ENCODE measurements at regions not wholly inside any gene's neighbourhood (a gene's known extent, or its start where the extent isn't known, plus 50 kb on each side); places are given as distances from the start of the nearest gene placed in this dataset.
"Not testable (repeated sequence)": the region's sequence is repeated elsewhere in the genome, so short reads cannot be mapped to it uniquely, and the experiment has no call there.

- H3K36me3 ChIP-seq (ENCODE audit: control insufficient read depth in 2 of 3, insufficient read depth in 3 of 3, low read length in 3 of 3); DNase-seq; H3K4me3 ChIP-seq (ENCODE audit: low read length in 3 of 3); H3K9me3 ChIP-seq (ENCODE audit: control insufficient read depth in 2 of 3, insufficient read depth in 1 of 3, low read length in 3 of 3); H3K4me1 ChIP-seq (ENCODE audit: control insufficient read depth in 2 of 3, insufficient read depth in 2 of 3, low read depth in 1 of 3, low read length in 3 of 3); intact Hi-C loops (cut with DNase I); H3K9ac ChIP-seq (ENCODE audit: low read length in 3 of 3); FAIRE-seq; H3K27ac ChIP-seq (ENCODE audit: low read depth in 2 of 2, low read length in 2 of 2); H3K27me3 ChIP-seq (ENCODE audit: control insufficient read depth, insufficient read depth, low read length): not testable (repeated sequence)
Measured at GRCh38 chr9:67248967-67249366, 256.6 kb upstream of the SPATA31A3 start.

- H3K9ac ChIP-seq (ENCODE audit: low read length in 3 of 3); H3K27me3 ChIP-seq (ENCODE audit: control insufficient read depth, insufficient read depth, low read length); H3K36me3 ChIP-seq (ENCODE audit: control insufficient read depth in 2 of 3, insufficient read depth in 3 of 3, low read length in 3 of 3); intact Hi-C loops (cut with DNase I); H3K4me1 ChIP-seq (ENCODE audit: control insufficient read depth in 2 of 3, insufficient read depth in 2 of 3, low read depth in 1 of 3, low read length in 3 of 3); H3K4me3 ChIP-seq (ENCODE audit: low read length in 3 of 3); H3K27ac ChIP-seq (ENCODE audit: low read depth in 2 of 2, low read length in 2 of 2); H3K9me3 ChIP-seq (ENCODE audit: control insufficient read depth in 2 of 3, insufficient read depth in 1 of 3, low read length in 3 of 3); FAIRE-seq: not testable (repeated sequence)
- DNase-seq, result peak in 1 of 5 donors; percentile 43
Measured at GRCh38 chr9:67212073-67212472, 219.7 kb upstream of the SPATA31A3 start.

- H3K4me3 ChIP-seq (ENCODE audit: low read length in 3 of 3); DNase-seq; intact Hi-C loops (cut with DNase I); H3K9me3 ChIP-seq (ENCODE audit: control insufficient read depth in 2 of 3, insufficient read depth in 1 of 3, low read length in 3 of 3); H3K36me3 ChIP-seq (ENCODE audit: control insufficient read depth in 2 of 3, insufficient read depth in 3 of 3, low read length in 3 of 3); H3K27ac ChIP-seq (ENCODE audit: low read depth in 2 of 2, low read length in 2 of 2); H3K27me3 ChIP-seq (ENCODE audit: control insufficient read depth, insufficient read depth, low read length); H3K9ac ChIP-seq (ENCODE audit: low read length in 3 of 3); H3K4me1 ChIP-seq (ENCODE audit: control insufficient read depth in 2 of 3, insufficient read depth in 2 of 3, low read depth in 1 of 3, low read length in 3 of 3); FAIRE-seq: not testable (repeated sequence)
Measured at GRCh38 chr9:67210842-67211241, 218.5 kb upstream of the SPATA31A3 start.

- H3K4me1 ChIP-seq (ENCODE audit: control insufficient read depth in 2 of 3, insufficient read depth in 2 of 3, low read depth in 1 of 3, low read length in 3 of 3); DNase-seq; FAIRE-seq; H3K9me3 ChIP-seq (ENCODE audit: control insufficient read depth in 2 of 3, insufficient read depth in 1 of 3, low read length in 3 of 3); H3K9ac ChIP-seq (ENCODE audit: low read length in 3 of 3); H3K4me3 ChIP-seq (ENCODE audit: low read length in 3 of 3); H3K27me3 ChIP-seq (ENCODE audit: control insufficient read depth, insufficient read depth, low read length); H3K36me3 ChIP-seq (ENCODE audit: control insufficient read depth in 2 of 3, insufficient read depth in 3 of 3, low read length in 3 of 3); intact Hi-C loops (cut with DNase I); H3K27ac ChIP-seq (ENCODE audit: low read depth in 2 of 2, low read length in 2 of 2): not testable (repeated sequence)
Measured at GRCh38 chr9:67208831-67209437, 216.6 kb upstream of the SPATA31A3 start.

- H3K4me3 ChIP-seq (ENCODE audit: low read length in 3 of 3); H3K27me3 ChIP-seq (ENCODE audit: control insufficient read depth, insufficient read depth, low read length); H3K9ac ChIP-seq (ENCODE audit: low read length in 3 of 3); H3K4me1 ChIP-seq (ENCODE audit: control insufficient read depth in 2 of 3, insufficient read depth in 2 of 3, low read depth in 1 of 3, low read length in 3 of 3); intact Hi-C loops (cut with DNase I); H3K27ac ChIP-seq (ENCODE audit: low read depth in 2 of 2, low read length in 2 of 2); FAIRE-seq; DNase-seq; H3K36me3 ChIP-seq (ENCODE audit: control insufficient read depth in 2 of 3, insufficient read depth in 3 of 3, low read length in 3 of 3); H3K9me3 ChIP-seq (ENCODE audit: control insufficient read depth in 2 of 3, insufficient read depth in 1 of 3, low read length in 3 of 3): not testable (repeated sequence)
Measured at GRCh38 chr9:67196135-67196534, 203.8 kb upstream of the SPATA31A3 start.

- H3K4me3 ChIP-seq (ENCODE audit: low read length in 3 of 3); intact Hi-C loops (cut with DNase I); H3K4me1 ChIP-seq (ENCODE audit: control insufficient read depth in 2 of 3, insufficient read depth in 2 of 3, low read depth in 1 of 3, low read length in 3 of 3); H3K9me3 ChIP-seq (ENCODE audit: control insufficient read depth in 2 of 3, insufficient read depth in 1 of 3, low read length in 3 of 3); H3K36me3 ChIP-seq (ENCODE audit: control insufficient read depth in 2 of 3, insufficient read depth in 3 of 3, low read length in 3 of 3); H3K27me3 ChIP-seq (ENCODE audit: control insufficient read depth, insufficient read depth, low read length); H3K9ac ChIP-seq (ENCODE audit: low read length in 3 of 3); H3K27ac ChIP-seq (ENCODE audit: low read depth in 2 of 2, low read length in 2 of 2); DNase-seq; FAIRE-seq: not testable (repeated sequence)
Measured at GRCh38 chr9:67195357-67195756, 203.0 kb upstream of the SPATA31A3 start.

- H3K36me3 ChIP-seq (ENCODE audit: control insufficient read depth in 2 of 3, insufficient read depth in 3 of 3, low read length in 3 of 3); H3K27me3 ChIP-seq (ENCODE audit: control insufficient read depth, insufficient read depth, low read length); H3K4me3 ChIP-seq (ENCODE audit: low read length in 3 of 3); intact Hi-C loops (cut with DNase I); H3K4me1 ChIP-seq (ENCODE audit: control insufficient read depth in 2 of 3, insufficient read depth in 2 of 3, low read depth in 1 of 3, low read length in 3 of 3); FAIRE-seq; H3K9me3 ChIP-seq (ENCODE audit: control insufficient read depth in 2 of 3, insufficient read depth in 1 of 3, low read length in 3 of 3); H3K27ac ChIP-seq (ENCODE audit: low read depth in 2 of 2, low read length in 2 of 2); H3K9ac ChIP-seq (ENCODE audit: low read length in 3 of 3): not testable (repeated sequence)
- DNase-seq, result peak in 1 of 5 donors; percentile 15
Measured at GRCh38 chr9:67179185-67179584, 186.8 kb upstream of the SPATA31A3 start.

- H3K4me1 ChIP-seq (ENCODE audit: control insufficient read depth in 2 of 3, insufficient read depth in 2 of 3, low read depth in 1 of 3, low read length in 3 of 3); H3K27me3 ChIP-seq (ENCODE audit: control insufficient read depth, insufficient read depth, low read length); H3K4me3 ChIP-seq (ENCODE audit: low read length in 3 of 3); intact Hi-C loops (cut with DNase I); H3K9ac ChIP-seq (ENCODE audit: low read length in 3 of 3); FAIRE-seq; H3K27ac ChIP-seq (ENCODE audit: low read depth in 2 of 2, low read length in 2 of 2); H3K36me3 ChIP-seq (ENCODE audit: control insufficient read depth in 2 of 3, insufficient read depth in 3 of 3, low read length in 3 of 3); H3K9me3 ChIP-seq (ENCODE audit: control insufficient read depth in 2 of 3, insufficient read depth in 1 of 3, low read length in 3 of 3): not testable (repeated sequence)
- DNase-seq, result peak in 1 of 5 donors; percentile 9
Measured at GRCh38 chr9:67175167-67175566, 182.8 kb upstream of the SPATA31A3 start.
